Heart left ventricle (tissue), 16 donors: ENCODE measurements at regions not wholly inside any gene's neighbourhood (a gene's known extent, or its start where the extent isn't known, plus 50 kb on each side); places are given as distances from the start of the nearest gene placed in this dataset.

ENCODE experiments used
- ATAC-seq, 4 donors: fragments of 200-7000 bp; cut with Tn5 transposase; one replicate each; pipeline ENCODE4 v1.9.1; 2020 to 2022; ENCODE audit warnings: moderate library complexity in 4 of 4, mild to moderate bottlenecking in 3 of 4, moderate number of reproducible peaks in 1 of 4
- DNase-seq, 5 donors: peaks; one replicate each; pipeline ENCODE4 v3.0.0-alpha.2; 2020
- H3K27ac ChIP-seq, 12 donors: fragments of 200-600 bp; sonication (generic) in 4 of 12; one replicate each; pipeline versions ENCODE4 v1.5.0 to v1.8.0; 2016 to 2022; ENCODE audit warnings: mild to moderate bottlenecking in 2 of 12
- H3K27me3 ChIP-seq, 9 donors: fragments of 200-600 bp; sonication (generic) in 2 of 9; one replicate each; pipeline versions ENCODE4 v1.5.1 to v1.8.0; 2016 to 2022; ENCODE audit warnings: mild to moderate bottlenecking in 3 of 9
- H3K36me3 ChIP-seq, 9 donors: fragments of 200-600 bp; sonication (generic) in 2 of 9; one replicate each; pipeline versions ENCODE4 v1.5.0 to v1.8.0; 2018 to 2022; ENCODE audit warnings: mild to moderate bottlenecking in 2 of 9
- H3K4me1 ChIP-seq, 12 donors: fragments of 200-600 bp; sonication (generic) in 4 of 12; one replicate each; pipeline versions ENCODE4 v1.5.0 to v1.8.0; 2016 to 2022; ENCODE audit warnings: mild to moderate bottlenecking in 3 of 12
- H3K4me3 ChIP-seq, 12 donors: fragments of 200-600 bp; sonication (generic) in 4 of 12; one replicate each; pipeline versions ENCODE4 v1.5.0 to v1.8.0; 2017 to 2022; ENCODE audit warnings: mild to moderate bottlenecking in 9 of 12, moderate library complexity in 4 of 12
- H3K9me3 ChIP-seq, 12 donors: fragments of 200-600 bp; sonication (generic) in 4 of 12; one replicate each; pipeline versions ENCODE4 v1.5.0 to v1.8.0; 2016 to 2022; ENCODE audit warnings: mild to moderate bottlenecking in 1 of 12
- CTCF ChIP-seq, 12 donors: fragments of 200-600 bp; sonication (generic) in 4 of 12; IDR thresholded peaks; one replicate each; pipeline versions ENCODE4 v1.5.0 to v1.8.0; 2018 to 2022; ENCODE audit warnings: antibody characterized with exemption in 12 of 12, mild to moderate bottlenecking in 5 of 12
- POLR2A ChIP-seq, 2 donors: fragments of 450-650 bp; IDR thresholded peaks; one replicate each; pipeline ENCODE4 v1.6.1; 2017; ENCODE audit warnings: antibody characterized with exemption in 2 of 2, mild to moderate bottlenecking in 2 of 2, moderate library complexity in 2 of 2
- WGBS, 4 donors: extraction: QIAGEN DNeasy Blood & Tissue Kit in 2 of 4; methylation state at CpG; one replicate each; pipeline versions ENCODE4 v1.1.5 to v1.1.7; 2013 to 2018; 5-methylcytosine and 5-hydroxymethylcytosine counted together
- intact Hi-C, 10 donors: fragments of 100-400 bp; cut with DNase I; formaldehyde crosslinking; loops; one replicate each; pipeline versions ENCODE4 v1.11.1 to v1.14.2; 2022
- donor health status: ischemic (EF 13 %, LVEDD 7.1; RV severe dilation, severe dysfunction).
- donor health status: healthy with polysubstance abuse.
- donor health status: DM: no; HTN: yes; CAD: no.
- donor health status: DM: no; HTN: no; CAD: no.
- donor health status: ischemic (EF 25% LVEDD 6.9; RV normal size, moderate dysfunction).
- donor health status: ischemic (EF 25% LVEDD 5.7; RV mildly dilated, moderate dysfunction).
- donor health status: healthy.
- donor health status: DM: yes; HTN: yes; CAD: no.
- donor health status: ischemic (EF 35%, LVEDD 5.7; RV mildly dilated, moderate dysfunction).
- donor health status: nonischemic (EF 11% LVEDD 7.7; RV severe dilation, severe dysfunction).
- donor health status: DM: yes; HTN: yes; CAD: no.
- donor health status: PGD.
- donor health status: ischemic (EF 29% LVEDD 5.4; RV normal size, mild dysfunction).
- donor health status: nonischemic (EF 23%, LVEDD 6.1; RV moderate dilation, normal function).

DNA sequence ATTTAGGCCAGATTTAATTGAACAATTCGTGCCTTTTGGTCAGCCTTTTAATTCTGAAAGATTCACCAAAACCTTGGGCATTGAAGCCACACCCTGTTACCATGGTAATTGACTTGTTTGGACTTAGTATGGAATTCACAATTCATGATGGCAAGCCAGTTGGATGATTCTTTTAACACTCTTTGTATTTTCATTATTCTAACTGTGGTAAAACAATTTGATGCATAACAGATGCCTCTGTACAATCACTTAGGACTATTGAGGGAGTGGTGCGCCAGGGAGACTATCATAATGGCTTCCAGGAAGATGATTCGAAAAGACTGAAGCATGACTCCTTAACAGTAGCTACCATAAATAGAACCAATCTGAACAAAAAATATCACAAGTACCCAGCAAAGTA, 381.1 kb upstream of the ADAMTS16 start:
- H3K27ac ChIP-seq = no peak overlapping the region
- TF ChIP-seq POLR2A (IDR thresholded peaks at IDR 0.05) (no peak), CTCF (IDR thresholded peaks at IDR 0.05) (no peak)
- H3K9me3 ChIP-seq = no peaks in the 10 kb centered on the region
- DNase-seq (no peak), ATAC-seq (no peak)
- no peaks in the 10 kb centered on the region for H3K36me3 ChIP-seq
- no peaks in the 10 kb centered on the region for H3K4me1 ChIP-seq
- H3K4me3 ChIP-seq = no peak overlapping the region
- peaks cover 0 to 7% (median 0%) of the 10 kb centered on the region in 9 donors for H3K27me3 ChIP-seq
- intact Hi-C loops = no loop called here
- 67 to 76% (median 70%) methylated on average over 3 of the region's 3 CpGs for WGBS, 4 donors

- intact Hi-C loops = no loop called here
- Histone ChIP-seq H3K9me3 (peaks cover 0 to 12% (median 1%) of the 10 kb centered on the region in 12 donors), H3K27ac (no peak overlapping the region), H3K27me3 (peaks cover 0 to 7% (median 0%) of the 10 kb centered on the region in 9 donors), H3K4me3 (no peak overlapping the region), H3K4me1 (no peaks in the 10 kb centered on the region), H3K36me3 (no peaks in the 10 kb centered on the region)
- no peak for TF ChIP-seq CTCF (IDR thresholded peaks at IDR 0.05)
- no peak for TF ChIP-seq POLR2A (IDR thresholded peaks at IDR 0.05)
- 80 to 93% (median 88%) methylated on average over 3 of the region's 3 CpGs for WGBS, 4 donors
- no peak for ATAC-seq
- DNase-seq = no peak
These were observed 377.8 kb upstream of the ADAMTS16 start for GRCh38 chr5:4762316-4762715.

- intact Hi-C loops = no loop called here
- WGBS, 4 donors = 82 to 92% (median 88%) methylated on average over 2 of the region's 2 CpGs
- Histone ChIP-seq H3K9me3 (peaks cover 0 to 12% (median 1%) of the 10 kb centered on the region in 12 donors), H3K4me1 (no peaks in the 10 kb centered on the region), H3K36me3 (no peaks in the 10 kb centered on the region), H3K27me3 (peaks cover 0 to 5% (median 0%) of the 10 kb centered on the region in 9 donors), H3K4me3 (no peak overlapping the region), H3K27ac (no peak overlapping the region)
- ATAC-seq (no peak), DNase-seq (no peak)
- TF ChIP-seq POLR2A (IDR thresholded peaks at IDR 0.05) = no peak
- TF ChIP-seq CTCF (IDR thresholded peaks at IDR 0.05) = no peak
These were observed 374.7 kb upstream of the ADAMTS16 start for GRCh38 chr5:4765411-4765810.

DNA sequence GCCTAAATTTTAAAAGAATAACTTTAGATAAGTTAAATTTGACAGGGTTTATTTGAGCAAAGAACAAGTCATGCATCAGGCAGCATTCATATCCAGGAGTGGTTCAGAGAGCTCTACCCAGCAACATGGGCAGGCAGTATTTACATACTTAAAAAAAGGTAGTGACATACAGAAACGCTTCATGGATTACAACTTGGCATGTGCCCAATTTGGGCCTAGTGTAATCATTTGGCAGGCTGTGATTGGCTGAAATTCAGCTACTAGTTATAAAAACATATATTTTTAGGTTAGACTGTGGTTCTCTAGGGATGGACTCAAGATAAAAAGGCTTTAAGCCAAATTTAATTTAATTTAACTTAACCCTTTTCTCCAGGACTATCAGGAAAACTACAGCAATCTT, 374.0 kb upstream of the ADAMTS16 start:
- Histone ChIP-seq H3K27ac (no peak overlapping the region), H3K4me1 (no peaks in the 10 kb centered on the region), H3K4me3 (no peak overlapping the region), H3K9me3 (peaks cover 0 to 12% (median 1%) of the 10 kb centered on the region in 12 donors), H3K36me3 (no peaks in the 10 kb centered on the region), H3K27me3 (no peaks in the 10 kb centered on the region)
- intact Hi-C loops = no loop called here
- ATAC-seq (no peak), DNase-seq (no peak)
- no peak for TF ChIP-seq POLR2A (IDR thresholded peaks at IDR 0.05)
- 44 to 73% (median 55%) methylated on average over 1 of the region's 1 CpG for WGBS, 4 donors

DNA sequence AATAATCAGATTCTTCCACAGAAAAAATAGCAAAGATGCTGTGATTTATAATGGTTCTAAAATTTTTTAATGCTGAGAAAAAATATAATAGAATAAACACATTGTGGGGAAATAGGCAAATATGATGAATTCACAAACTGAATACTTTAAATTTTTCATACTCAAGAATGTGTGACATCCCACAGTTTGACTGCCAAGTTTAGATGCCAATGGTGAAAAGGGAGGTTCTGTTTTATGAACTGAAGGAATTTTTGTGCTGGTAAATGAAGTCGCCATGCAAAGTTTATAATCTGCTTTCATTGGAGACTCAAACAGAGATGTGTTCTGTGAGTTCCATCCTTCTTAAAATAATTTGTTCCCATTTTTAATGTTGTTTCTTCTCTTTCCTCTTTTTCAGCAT, 367.5 kb upstream of the ADAMTS16 start:
- no peak for TF ChIP-seq POLR2A (IDR thresholded peaks at IDR 0.05)
- no peak for TF ChIP-seq CTCF (IDR thresholded peaks at IDR 0.05)
- 73 to 87% (median 81%) methylated on average over 1 of the region's 1 CpG for WGBS, 4 donors
- DNase-seq (no peak), ATAC-seq (no peak)
- no peak overlapping the region for H3K27ac ChIP-seq
- no peaks in the 10 kb centered on the region for H3K27me3 ChIP-seq
- no peaks in the 10 kb centered on the region for H3K4me1 ChIP-seq
- peaks cover 0 to 5% (median 0%) of the 10 kb centered on the region in 12 donors for H3K9me3 ChIP-seq
- intact Hi-C loops = no loop called here
- no peaks in the 10 kb centered on the region for H3K36me3 ChIP-seq
- H3K4me3 ChIP-seq = no peak overlapping the region
